Left lobe of liver (tissue), 2 donors: ENCODE measurements at regions not wholly inside any gene's neighbourhood (a gene's known extent, or its start where the extent isn't known, plus 50 kb on each side); places are given as distances from the start of the nearest gene placed in this dataset.

ENCODE experiments used
- ATAC-seq: fragments of 200-7000 bp; cut with Tn5 transposase; one replicate; pipeline ENCODE4 v1.9.1; 2020; ENCODE audit warnings: mild to moderate bottlenecking, moderate library complexity
- DNase-seq: peaks from one replicate; pipeline ENCODE4 v3.0.0-alpha.2; 2020; ENCODE audit warnings: low spot score
- donor health status: DM: no; HTN: no; CAD: no; lungs with moderate emphysema.
- donor health status: DM: no; HTN: yes; CAD: no.

DNA sequence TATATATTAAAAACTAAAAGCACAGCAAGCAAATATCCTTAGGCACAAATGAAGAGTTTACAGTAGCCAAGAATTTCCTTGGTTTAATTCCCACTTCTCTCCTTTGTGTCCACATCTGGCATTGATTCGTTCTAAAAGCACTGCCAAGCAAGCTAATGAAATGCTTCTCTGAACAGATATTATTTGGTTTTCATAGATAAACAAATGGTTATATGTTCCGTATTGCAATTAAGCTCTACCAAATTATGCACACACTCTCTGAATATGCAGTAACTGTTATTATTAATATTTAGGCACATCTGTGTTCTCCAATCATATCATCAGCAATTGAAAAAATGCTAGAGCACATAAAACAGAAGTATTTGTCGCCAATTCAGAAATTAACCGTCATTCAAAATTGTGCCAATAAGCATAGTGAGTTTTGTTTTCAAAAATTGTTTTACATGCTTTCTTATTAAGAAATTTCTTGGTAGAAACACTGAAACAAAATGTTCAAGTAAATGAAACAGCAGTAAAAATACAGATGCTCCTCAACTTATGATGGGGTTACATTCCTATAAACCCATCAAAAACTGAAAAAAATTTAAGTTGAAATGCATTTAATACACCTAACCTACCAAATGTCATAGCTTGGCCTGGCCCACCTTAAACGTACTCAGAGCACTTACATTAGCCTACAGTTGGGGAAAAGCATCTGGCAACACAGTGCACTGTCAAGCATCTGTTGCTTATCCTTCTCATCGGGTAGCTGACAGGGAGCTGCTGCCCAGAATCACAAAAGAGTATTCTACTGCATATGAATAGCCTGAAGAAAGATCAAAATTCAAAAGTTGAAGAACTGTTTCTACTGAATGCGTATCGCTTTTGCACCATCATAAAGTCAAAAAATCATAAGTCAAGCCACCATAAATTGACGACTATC is 2134.7 kb downstream of the PCDH9 start:
- no peak for ATAC-seq
- no peak for DNase-seq

DNA sequence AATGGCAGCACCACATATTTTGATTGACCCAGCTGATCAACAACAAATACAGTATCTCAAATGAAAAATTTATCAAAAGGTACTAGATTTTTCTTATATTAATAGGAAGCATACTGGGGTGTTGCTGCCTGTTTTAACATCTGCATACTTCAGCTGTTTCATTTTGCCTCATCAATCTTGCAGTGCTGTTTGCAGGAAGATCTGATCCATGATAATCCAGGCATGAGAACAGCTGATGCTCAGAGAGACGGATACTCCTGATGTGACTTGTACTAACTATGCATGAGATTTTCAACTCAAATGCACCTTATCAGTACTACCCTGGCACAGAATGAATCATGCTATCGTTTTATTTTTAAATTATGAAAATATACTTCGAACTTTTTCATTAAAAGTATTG is 2136.8 kb downstream of the PCDH9 start:
- no peak for ATAC-seq

GRCh38 chr13:65091031-65091430 is 2139.1 kb downstream of the PCDH9 start:
- no peak for ATAC-seq
- no peak for DNase-seq

More for the DNA sequence above, 2136.8 kb downstream of the PCDH9 start:
- DNase-seq: no peak

DNA sequence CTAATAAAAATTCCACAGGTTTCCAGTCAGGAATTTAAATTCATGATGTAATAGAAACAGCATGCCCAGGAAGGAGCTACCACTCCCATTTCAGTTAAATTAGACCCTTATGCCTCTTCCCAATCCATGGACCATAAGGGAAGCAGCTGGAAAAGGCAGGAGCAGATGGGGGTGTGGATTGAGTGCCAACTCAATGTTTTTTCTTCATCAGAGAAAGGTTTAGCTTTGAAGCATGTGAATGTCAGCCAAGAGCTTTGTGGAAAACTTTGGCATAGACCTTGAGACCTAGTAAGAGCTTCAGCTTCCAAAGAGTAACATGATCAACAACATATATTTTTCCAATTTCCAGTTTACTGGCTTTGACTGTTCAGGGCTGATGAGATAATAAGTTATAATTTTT is 2139.9 kb downstream of the PCDH9 start:
- ATAC-seq (no peak), DNase-seq (no peak)

GRCh38 chr13:65088906-65089305 is 2141.2 kb downstream of the PCDH9 start:
- ATAC-seq: no peak

DNA sequence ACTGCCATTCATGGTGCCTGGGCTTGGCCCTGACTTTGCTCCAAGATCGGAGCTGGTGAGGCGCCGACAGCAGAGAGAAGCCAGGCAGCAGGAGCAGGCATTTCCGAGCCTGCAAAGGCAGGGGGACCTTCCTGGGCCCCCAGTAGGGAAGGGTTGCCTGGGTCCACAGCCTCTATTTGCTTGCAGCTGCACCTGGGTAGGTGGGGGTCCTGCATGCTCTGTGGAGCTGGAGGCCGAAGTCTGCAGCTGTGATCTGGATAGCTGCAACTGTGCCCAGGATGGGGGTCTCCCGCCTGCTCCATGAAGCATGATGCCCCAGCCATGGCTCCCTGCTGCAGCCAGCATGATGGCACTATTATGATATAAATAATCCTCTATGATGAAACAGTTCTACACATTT is 2144.2 kb downstream of the PCDH9 start:
- DNase-seq: no peak
- no peak for ATAC-seq

More at GRCh38 chr13:65088906-65089305, 2141.2 kb downstream of the PCDH9 start:
- DNase-seq: no peak

DNA sequence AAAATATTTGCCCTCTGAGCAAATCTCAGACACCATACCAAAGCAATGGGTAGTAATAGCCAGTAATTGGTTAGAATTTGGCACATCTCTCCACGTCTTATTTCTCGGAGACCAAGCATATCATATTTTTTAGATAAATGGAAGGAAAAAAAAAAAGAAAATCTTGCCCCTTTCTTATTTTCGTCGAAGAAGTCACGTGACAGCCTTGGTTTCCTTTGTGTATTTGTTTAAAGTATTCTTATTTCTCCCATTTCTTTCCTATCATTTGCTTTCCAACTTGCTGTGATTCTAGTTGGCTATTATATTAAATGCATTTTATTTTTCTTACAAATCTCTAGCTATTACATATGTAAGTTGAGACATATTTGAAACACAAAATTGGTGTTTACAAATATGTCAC is 2155.9 kb downstream of the PCDH9 start:
- DNase-seq (no peak), ATAC-seq (no peak)

DNA sequence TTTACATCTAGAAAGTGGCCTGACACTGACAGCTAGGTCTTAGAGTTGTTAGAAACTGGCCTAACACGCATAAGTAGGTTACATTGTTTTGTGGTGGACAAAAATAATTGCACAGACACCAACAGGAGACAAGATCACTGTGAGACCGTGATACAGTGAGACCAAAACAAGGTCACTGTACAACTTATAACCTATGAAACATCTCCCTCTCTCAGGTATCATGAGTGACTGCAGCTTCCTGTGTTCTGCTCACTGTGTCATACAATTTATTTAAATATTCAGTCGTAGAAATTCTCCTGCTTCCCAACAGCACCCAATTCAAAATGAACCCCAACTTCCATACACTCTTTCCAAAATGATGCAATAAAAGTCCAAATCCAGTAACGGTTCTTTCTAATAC is 2165.2 kb downstream of the PCDH9 start:
- ATAC-seq (no peak), DNase-seq (no peak)

GRCh38 chr13:65063753-65064152 is 2166.4 kb downstream of the PCDH9 start:
- DNase-seq (no peak), ATAC-seq (no peak)

- DNase-seq (no peak), ATAC-seq (no peak)
Observed at GRCh38 chr13:65057986-65058385, 2172.2 kb downstream of the PCDH9 start.

GRCh38 chr13:65054277-65054676 is 2175.9 kb downstream of the PCDH9 start:
- DNase-seq: no peak
- ATAC-seq: no peak

DNA sequence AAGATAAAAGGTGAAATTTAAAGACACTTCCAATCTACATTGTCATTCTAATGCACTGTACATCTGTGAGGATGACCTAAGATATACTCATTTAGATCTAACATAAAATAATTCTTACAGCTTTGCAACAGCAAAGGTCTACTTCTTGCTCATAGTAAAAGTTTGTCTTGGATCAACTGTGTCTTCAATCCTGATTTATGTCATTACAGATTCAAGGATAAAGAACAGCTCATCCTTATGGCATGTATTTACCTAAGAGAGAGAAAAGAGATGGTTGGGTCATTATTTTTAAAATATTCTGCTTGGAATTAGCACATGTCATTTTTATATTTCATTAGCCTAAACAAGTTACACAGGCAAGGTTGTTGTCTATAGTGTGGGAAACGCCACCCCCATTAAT is 2193.1 kb downstream of the PCDH9 start:
- ATAC-seq (no peak), DNase-seq (no peak)

DNA sequence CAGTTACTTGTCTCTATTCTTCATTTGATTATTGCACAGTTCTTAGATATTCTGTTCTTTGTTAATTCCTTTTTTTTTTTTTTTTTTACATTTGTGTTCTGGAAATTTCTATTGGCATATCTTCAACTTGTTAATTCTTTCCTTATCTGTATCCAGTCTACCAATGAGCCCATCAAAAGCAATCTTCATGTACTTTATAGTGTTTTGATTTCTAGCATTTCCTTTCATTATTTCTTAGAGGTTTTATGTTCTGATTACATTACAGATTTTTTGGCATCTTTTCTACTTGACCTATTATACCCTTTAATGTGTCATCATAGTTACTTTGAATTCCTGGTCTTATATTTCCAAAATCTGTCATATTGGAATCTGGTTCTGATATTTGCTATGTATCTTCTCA is 2194.8 kb downstream of the PCDH9 start:
- ATAC-seq (no peak), DNase-seq (no peak)

GRCh38 chr13:65034266-65034665 is 2195.9 kb downstream of the PCDH9 start:
- ATAC-seq (no peak), DNase-seq (no peak)

DNA sequence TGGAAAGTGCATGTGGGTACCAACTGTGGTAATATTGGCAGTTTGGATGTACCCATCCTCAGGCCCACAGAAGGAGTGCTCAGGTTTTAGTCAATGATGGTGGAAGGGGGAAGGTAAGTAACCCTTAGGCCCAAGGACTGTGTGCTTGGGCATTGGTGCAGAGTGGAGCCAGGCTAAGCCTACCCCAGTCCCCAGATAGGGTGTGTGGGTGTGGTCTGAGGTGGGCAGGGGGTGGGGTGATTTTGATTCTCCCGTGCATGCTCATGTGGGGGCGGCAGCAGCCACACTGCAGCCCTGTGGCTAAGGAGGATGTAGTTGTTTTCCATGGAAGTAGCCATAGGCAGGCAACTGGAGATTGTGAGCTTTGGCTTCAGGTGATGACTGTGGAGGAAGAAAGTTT is 2197.3 kb downstream of the PCDH9 start:
- no peak for DNase-seq
- ATAC-seq: no peak

- ATAC-seq: no peak
Observed at GRCh38 chr13:65028101-65028500, 2202.0 kb downstream of the PCDH9 start.

GRCh38 chr13:65026505-65026904 is 2203.6 kb downstream of the PCDH9 start:
- DNase-seq (no peak), ATAC-seq (no peak)

More at GRCh38 chr13:65028101-65028500, 2202.0 kb downstream of the PCDH9 start:
- no peak for DNase-seq

- ATAC-seq (no peak), DNase-seq (no peak)
Observed at GRCh38 chr13:65011378-65011777, 2218.8 kb downstream of the PCDH9 start.

DNA sequence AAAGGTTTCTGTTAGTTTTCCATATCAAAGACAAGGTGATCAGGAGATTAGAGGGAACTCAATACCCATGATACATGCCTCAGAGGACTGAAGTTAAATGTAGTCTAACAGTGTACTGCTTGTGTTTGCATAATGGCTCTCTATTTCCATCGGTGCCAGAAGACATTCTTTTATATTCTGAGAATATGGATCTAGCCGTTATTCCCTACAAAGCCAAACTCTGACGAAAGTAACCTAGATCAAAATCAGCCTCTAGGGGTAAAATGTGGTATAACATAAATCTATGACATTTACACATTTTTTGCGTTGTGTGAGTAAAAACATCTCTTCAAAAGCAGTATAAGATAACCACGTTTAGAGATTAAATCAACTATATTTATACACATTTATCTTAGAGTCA is 2232.7 kb downstream of the PCDH9 start:
- DNase-seq: no peak
- no peak for ATAC-seq

DNA sequence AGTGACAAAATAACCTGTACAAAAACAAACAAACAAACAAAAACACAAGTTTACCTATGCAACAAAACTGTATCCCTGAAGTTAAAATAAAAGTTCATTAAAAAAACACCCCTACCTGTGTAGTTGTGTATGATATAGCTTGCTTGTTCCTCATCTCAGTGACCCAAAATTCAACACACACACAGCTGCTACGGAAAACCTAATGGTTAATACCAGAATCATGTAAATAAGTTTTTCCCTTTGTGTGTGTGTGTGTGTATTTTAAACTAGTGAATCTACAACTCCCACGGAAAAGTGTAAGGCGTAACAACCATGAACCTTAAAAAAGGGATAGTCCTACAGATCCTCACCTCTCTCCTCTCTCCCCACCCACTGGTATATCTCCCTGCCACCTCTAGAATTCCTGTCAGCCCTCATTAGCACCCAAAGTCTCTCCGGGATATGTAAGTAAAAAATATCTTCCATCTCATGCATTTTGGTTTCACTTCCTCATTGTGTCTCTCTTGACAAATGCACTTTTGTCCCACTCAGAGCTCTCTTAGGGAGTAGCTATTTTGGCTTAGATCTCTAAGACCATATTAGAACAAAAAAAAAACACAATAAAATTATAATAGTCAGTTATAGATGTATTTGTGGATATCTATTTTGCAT is 2236.5 kb downstream of the PCDH9 start:
- no peak for ATAC-seq
- DNase-seq: no peak

GRCh38 chr13:64992314-64992713 is 2237.8 kb downstream of the PCDH9 start:
- no peak for ATAC-seq

DNA sequence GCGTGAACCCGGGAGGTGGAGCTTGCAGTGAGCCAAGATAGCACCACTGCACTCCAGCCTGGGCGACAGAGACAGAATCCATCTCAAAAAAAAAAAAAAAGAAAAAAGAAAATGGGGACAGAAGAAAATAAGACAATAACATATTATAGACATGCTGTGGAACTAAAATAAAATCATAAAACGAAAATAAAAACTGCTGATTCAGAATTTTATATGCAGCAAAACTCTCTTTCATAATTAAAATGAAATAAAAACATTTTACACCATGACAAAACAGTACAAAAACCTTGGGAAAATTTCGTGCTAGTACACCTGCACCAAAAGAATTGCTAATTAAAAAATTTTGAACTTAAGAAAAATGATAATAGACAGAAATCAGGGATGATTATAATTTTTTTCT is 2245.1 kb downstream of the PCDH9 start:
- ATAC-seq: no peak

More at GRCh38 chr13:64992314-64992713, 2237.8 kb downstream of the PCDH9 start:
- no peak for DNase-seq

More for the DNA sequence above, 2245.1 kb downstream of the PCDH9 start:
- no peak for DNase-seq
